ENCODE measurements at regions not wholly inside any gene's neighbourhood (a gene's known extent, or its start where the extent isn't known, plus 50 kb on each side); places are given as distances from the start of the nearest gene placed in this dataset.

DNA sequence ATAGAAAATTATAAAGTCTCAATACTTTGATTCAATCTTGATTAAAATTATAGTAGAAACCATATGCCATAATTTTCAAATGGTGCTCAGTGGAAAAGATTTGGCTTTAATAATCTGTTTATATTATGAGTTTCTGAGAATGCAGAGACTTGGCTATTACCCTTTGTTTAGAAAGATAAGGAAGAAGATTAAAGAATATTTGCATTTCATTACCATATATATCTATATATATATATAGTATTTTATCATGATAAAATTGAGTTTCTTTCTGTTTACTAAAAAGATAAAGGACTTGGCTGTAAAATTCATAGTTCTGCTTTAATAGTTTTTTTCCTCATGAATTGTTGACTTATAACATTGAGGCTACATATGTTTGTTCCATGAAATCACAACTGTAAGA lies 679.3 kb upstream of the MAP3K7 start:
- TF ChIP-seq RXRA (IDR thresholded peaks at IDR 0.05) (no peak), JUND (IDR thresholded peaks at IDR 0.05) (no peak), TAF1 (conservative IDR thresholded peaks at IDR 0.05) (no peak), RAD21 (IDR thresholded peaks at IDR 0.05) (no peak), GABPA (IDR thresholded peaks at IDR 0.05 in 1 of 2, conservative IDR thresholded peaks at IDR 0.05 in 1 of 2) (no peak), NR2F2 (IDR thresholded peaks at IDR 0.05) (no peak), YY1 (IDR thresholded peaks at IDR 0.05) (no peak), EGR1 (IDR thresholded peaks at IDR 0.05; ENCODE audit: low read depth in 2 of 2) (no peak)
- TF ChIP-seq, protein P1, sequence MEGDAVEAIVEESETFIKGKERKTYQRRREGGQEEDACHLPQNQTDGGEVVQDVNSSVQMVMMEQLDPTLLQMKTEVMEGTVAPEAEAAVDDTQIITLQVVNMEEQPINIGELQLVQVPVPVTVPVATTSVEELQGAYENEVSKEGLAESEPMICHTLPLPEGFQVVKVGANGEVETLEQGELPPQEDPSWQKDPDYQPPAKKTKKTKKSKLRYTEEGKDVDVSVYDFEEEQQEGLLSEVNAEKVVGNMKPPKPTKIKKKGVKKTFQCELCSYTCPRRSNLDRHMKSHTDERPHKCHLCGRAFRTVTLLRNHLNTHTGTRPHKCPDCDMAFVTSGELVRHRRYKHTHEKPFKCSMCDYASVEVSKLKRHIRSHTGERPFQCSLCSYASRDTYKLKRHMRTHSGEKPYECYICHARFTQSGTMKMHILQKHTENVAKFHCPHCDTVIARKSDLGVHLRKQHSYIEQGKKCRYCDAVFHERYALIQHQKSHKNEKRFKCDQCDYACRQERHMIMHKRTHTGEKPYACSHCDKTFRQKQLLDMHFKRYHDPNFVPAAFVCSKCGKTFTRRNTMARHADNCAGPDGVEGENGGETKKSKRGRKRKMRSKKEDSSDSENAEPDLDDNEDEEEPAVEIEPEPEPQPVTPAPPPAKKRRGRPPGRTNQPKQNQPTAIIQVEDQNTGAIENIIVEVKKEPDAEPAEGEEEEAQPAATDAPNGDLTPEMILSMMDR (IDR thresholded peaks at IDR 0.05; ENCODE audit: low read depth, low read length, missing input control), result no peak
- TF ChIP-seq, protein P2, sequence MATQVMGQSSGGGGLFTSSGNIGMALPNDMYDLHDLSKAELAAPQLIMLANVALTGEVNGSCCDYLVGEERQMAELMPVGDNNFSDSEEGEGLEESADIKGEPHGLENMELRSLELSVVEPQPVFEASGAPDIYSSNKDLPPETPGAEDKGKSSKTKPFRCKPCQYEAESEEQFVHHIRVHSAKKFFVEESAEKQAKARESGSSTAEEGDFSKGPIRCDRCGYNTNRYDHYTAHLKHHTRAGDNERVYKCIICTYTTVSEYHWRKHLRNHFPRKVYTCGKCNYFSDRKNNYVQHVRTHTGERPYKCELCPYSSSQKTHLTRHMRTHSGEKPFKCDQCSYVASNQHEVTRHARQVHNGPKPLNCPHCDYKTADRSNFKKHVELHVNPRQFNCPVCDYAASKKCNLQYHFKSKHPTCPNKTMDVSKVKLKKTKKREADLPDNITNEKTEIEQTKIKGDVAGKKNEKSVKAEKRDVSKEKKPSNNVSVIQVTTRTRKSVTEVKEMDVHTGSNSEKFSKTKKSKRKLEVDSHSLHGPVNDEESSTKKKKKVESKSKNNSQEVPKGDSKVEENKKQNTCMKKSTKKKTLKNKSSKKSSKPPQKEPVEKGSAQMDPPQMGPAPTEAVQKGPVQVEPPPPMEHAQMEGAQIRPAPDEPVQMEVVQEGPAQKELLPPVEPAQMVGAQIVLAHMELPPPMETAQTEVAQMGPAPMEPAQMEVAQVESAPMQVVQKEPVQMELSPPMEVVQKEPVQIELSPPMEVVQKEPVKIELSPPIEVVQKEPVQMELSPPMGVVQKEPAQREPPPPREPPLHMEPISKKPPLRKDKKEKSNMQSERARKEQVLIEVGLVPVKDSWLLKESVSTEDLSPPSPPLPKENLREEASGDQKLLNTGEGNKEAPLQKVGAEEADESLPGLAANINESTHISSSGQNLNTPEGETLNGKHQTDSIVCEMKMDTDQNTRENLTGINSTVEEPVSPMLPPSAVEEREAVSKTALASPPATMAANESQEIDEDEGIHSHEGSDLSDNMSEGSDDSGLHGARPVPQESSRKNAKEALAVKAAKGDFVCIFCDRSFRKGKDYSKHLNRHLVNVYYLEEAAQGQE (IDR thresholded peaks at IDR 0.05), result no peak
- TF ChIP-seq, protein P3, sequence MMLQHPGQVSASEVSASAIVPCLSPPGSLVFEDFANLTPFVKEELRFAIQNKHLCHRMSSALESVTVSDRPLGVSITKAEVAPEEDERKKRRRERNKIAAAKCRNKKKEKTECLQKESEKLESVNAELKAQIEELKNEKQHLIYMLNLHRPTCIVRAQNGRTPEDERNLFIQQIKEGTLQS (IDR thresholded peaks at IDR 0.05), result no peak
- TF ChIP-seq, protein P4, sequence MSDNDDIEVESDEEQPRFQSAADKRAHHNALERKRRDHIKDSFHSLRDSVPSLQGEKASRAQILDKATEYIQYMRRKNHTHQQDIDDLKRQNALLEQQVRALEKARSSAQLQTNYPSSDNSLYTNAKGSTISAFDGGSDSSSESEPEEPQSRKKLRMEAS (IDR thresholded peaks at IDR 0.05), result no peak

Data from liver (tissue), 3 donors.